Testis (tissue), 2 donors: ENCODE measurements at regions not wholly inside any gene's neighbourhood (a gene's known extent, or its start where the extent isn't known, plus 50 kb on each side); places are given as distances from the start of the nearest gene placed in this dataset.

Source experiments
- DNase-seq: peaks from one replicate; pipeline ENCODE4 v3.0.0-alpha.2; 2019
- H3K27ac ChIP-seq, 2 donors: fragments of 200-600 bp; sonication (generic); one replicate each; pipeline ENCODE4 v1.5.1; 2019
- H3K27me3 ChIP-seq: fragments of 200-600 bp; sonication (generic); one replicate; pipeline ENCODE4 v1.5.1; 2019
- H3K36me3 ChIP-seq: fragments of 200-600 bp; sonication (generic); one replicate; pipeline ENCODE4 v1.5.1; 2017; ENCODE audit warnings: low read depth; ENCODE audit errors: missing control alignments
- H3K4me1 ChIP-seq: fragments of 200-600 bp; sonication (generic); one replicate; pipeline ENCODE4 v1.5.1; 2019
- H3K4me3 ChIP-seq, 2 donors: fragments of 200-600 bp; sonication (generic); one replicate each; pipeline ENCODE4 v1.5.1; 2017 to 2019
- H3K9me3 ChIP-seq: fragments of 200-600 bp; sonication (generic); one replicate; pipeline ENCODE4 v1.5.1; 2017
- CTCF ChIP-seq, 3 experiments: fragments of 450-650 bp in 2 of 3; fragments of 200-600 bp in 1 of 3; sonication (generic) in 1 of 3; IDR thresholded peaks; one replicate each; pipeline ENCODE4 v1.5.1; 2016 to 2019; ENCODE audit warnings: antibody characterized with exemption in 3 of 3, mild to moderate bottlenecking in 2 of 3, moderate library complexity in 1 of 3
- POLR2A ChIP-seq: fragments of 450-650 bp; IDR thresholded peaks from one replicate; pipeline ENCODE4 v1.6.1; 2017; ENCODE audit warnings: antibody characterized with exemption, mild to moderate bottlenecking, moderate library complexity
- WGBS, 2 donors: methylation state at CpG; one replicate each; pipeline ENCODE4 v1.1.5; 2018; 5-methylcytosine and 5-hydroxymethylcytosine counted together
- intact Hi-C: fragments of 100-400 bp; cut with DNase I; formaldehyde crosslinking; loops from one replicate; pipeline ENCODE4 v1.15.1; 2023; ENCODE audit warnings: low total_unique reads

- intact Hi-C loops: no loop called here
- 65 to 75% methylated on average over 10 of the region's 10 CpGs for WGBS, 2 donors
- Histone ChIP-seq H3K27me3 (no peaks in the 10 kb centered on the region), H3K4me1 (no peaks in the 10 kb centered on the region), H3K27ac (no peak overlapping the region), H3K9me3 (no peaks in the 10 kb centered on the region), H3K4me3 (no peak overlapping the region), H3K36me3 (no peaks in the 10 kb centered on the region)
- DNase-seq: no peak
- TF ChIP-seq CTCF (IDR thresholded peaks at IDR 0.05) (no peak), POLR2A (no peak)
Observed at GRCh38 chr22:47776329-47776728, 1013.9 kb downstream of the TBC1D22A start.

GRCh38 chr22:47775686-47776085 is 1013.2 kb downstream of the TBC1D22A start:
- no peak for DNase-seq
- H3K4me3 ChIP-seq: no peak overlapping the region
- H3K36me3 ChIP-seq: no peaks in the 10 kb centered on the region
- H3K4me1 ChIP-seq: no peaks in the 10 kb centered on the region
- TF ChIP-seq CTCF (IDR thresholded peaks at IDR 0.05) (no peak), POLR2A (no peak)
- 49 to 56% methylated on average over 4 of the region's 4 CpGs for WGBS, 2 donors
- intact Hi-C loops: no loop called here
- H3K27me3 ChIP-seq: no peaks in the 10 kb centered on the region
- no peak overlapping the region for H3K27ac ChIP-seq
- no peaks in the 10 kb centered on the region for H3K9me3 ChIP-seq

- H3K4me3 ChIP-seq: no peak overlapping the region
- WGBS, 2 donors: 74 to 75% methylated on average over 4 of the region's 4 CpGs
- no peak for DNase-seq
- H3K9me3 ChIP-seq: no peaks in the 10 kb centered on the region
- intact Hi-C loops: no loop called here
- H3K27ac ChIP-seq: no peak overlapping the region
- no peak for TF ChIP-seq POLR2A
- no peak for TF ChIP-seq CTCF (IDR thresholded peaks at IDR 0.05)
- no peaks in the 10 kb centered on the region for H3K4me1 ChIP-seq
- H3K36me3 ChIP-seq: no peaks in the 10 kb centered on the region
- H3K27me3 ChIP-seq: no peaks in the 10 kb centered on the region
Observed at GRCh38 chr22:47775191-47775590, 1012.7 kb downstream of the TBC1D22A start.

GRCh38 chr22:47773635-47774034 is 1011.2 kb downstream of the TBC1D22A start:
- H3K36me3 ChIP-seq: no peaks in the 10 kb centered on the region
- TF ChIP-seq POLR2A (no peak), CTCF (IDR thresholded peaks at IDR 0.05) (no peak)
- DNase-seq: no peak
- H3K4me3 ChIP-seq: no peak overlapping the region
- no peaks in the 10 kb centered on the region for H3K27me3 ChIP-seq
- WGBS, 2 donors: 82 to 87% methylated on average over 2 of the region's 2 CpGs
- intact Hi-C loops: no loop called here
- no peaks in the 10 kb centered on the region for H3K9me3 ChIP-seq
- no peaks in the 10 kb centered on the region for H3K4me1 ChIP-seq
- no peak overlapping the region for H3K27ac ChIP-seq

- Histone ChIP-seq H3K36me3 (no peaks in the 10 kb centered on the region), H3K27me3 (no peaks in the 10 kb centered on the region), H3K4me3 (no peak overlapping the region), H3K4me1 (no peaks in the 10 kb centered on the region), H3K9me3 (no peaks in the 10 kb centered on the region), H3K27ac (no peak overlapping the region)
- 89 to 92% methylated on average over 3 of the region's 3 CpGs for WGBS, 2 donors
- TF ChIP-seq CTCF (IDR thresholded peaks at IDR 0.05): no peak
- TF ChIP-seq POLR2A: no peak
- intact Hi-C loops: no loop called here
- no peak for DNase-seq
Observed at GRCh38 chr22:47772864-47773263, 1010.4 kb downstream of the TBC1D22A start.
